Calu3 (cell line): ENCODE measurements at regions not wholly inside any gene's neighbourhood (a gene's known extent, or its start where the extent isn't known, plus 50 kb on each side); places are given as distances from the start of the nearest gene placed in this dataset.

Experiments used
- BruUV-seq: library from RNA; stranded (reverse); fragments of 400-500 nt; replicated peaks from 2 replicates; lab custom pipeline; 2021; lab: Mats Ljungman, UMichigan
- CTCF ChIA-PET: fragments of 300-600 bp; sonication (Branson Sonifier 250); formaldehyde crosslinking; loops from one replicate; lab custom pipeline; 2022; ENCODE audit warnings: antibody characterized with exemption; lab: Charles Lee
- DNase-seq: peaks from one replicate; pipeline ENCODE4 v3.0.0; 2022
- H3K27ac Mint-ChIP-seq: one replicate; pipeline ENCODE4 v1.8.0; 2022; ENCODE audit warnings: mixed read lengths; ENCODE audit not compliant: unreplicated experiment
- H3K27me3 Mint-ChIP-seq: one replicate; pipeline ENCODE4 v1.8.0; 2022; ENCODE audit warnings: mixed read lengths; ENCODE audit not compliant: unreplicated experiment
- H3K36me3 Mint-ChIP-seq: one replicate; pipeline ENCODE4 v1.8.0; 2022; ENCODE audit warnings: mild to moderate bottlenecking, moderate library complexity, mixed read lengths; ENCODE audit not compliant: insufficient read depth, unreplicated experiment
- H3K4me1 Mint-ChIP-seq: one replicate; pipeline ENCODE4 v1.8.0; 2022; ENCODE audit warnings: mild to moderate bottlenecking, low read depth, mixed read lengths; ENCODE audit not compliant: unreplicated experiment
- H3K4me3 Mint-ChIP-seq: one replicate; pipeline ENCODE4 v1.8.0; 2022; ENCODE audit warnings: mild to moderate bottlenecking, low read depth, moderate library complexity, mixed read lengths; ENCODE audit not compliant: unreplicated experiment
- H3K9me3 Mint-ChIP-seq: one replicate; pipeline ENCODE4 v1.8.0; 2022; ENCODE audit warnings: low read depth, mixed read lengths; ENCODE audit not compliant: unreplicated experiment
- intact Hi-C: fragments of 100-400 bp; cut with micrococcal nuclease; formaldehyde crosslinking; loops from one replicate; pipeline ENCODE4 v1.10.0; 2022; ENCODE audit not compliant: unreplicated experiment
- TF ChIP-seq, protein P1 (sequence below): fragments of 200-600 bp; IDR thresholded peaks from one replicate; pipeline ENCODE4 v1.8.0; 2022; ENCODE audit warnings: antibody characterized with exemption; ENCODE audit not compliant: unreplicated experiment

GRCh38 chr1:228824366-228824765 is 89.1 kb downstream of the RHOU start:
- Mint-ChIP-seq H3K9me3 (no peaks in the 10 kb centered on the region), H3K36me3 (no peaks in the 10 kb centered on the region), H3K4me3 (no peak overlapping the region), H3K4me1 (peaks cover 27% of the 10 kb centered on the region), H3K27ac (no peak overlapping the region), H3K27me3 (no peaks in the 10 kb centered on the region)
- intact Hi-C loops = no loop called here
- CTCF ChIA-PET = no interaction called here
- no peak for DNase-seq
- TF ChIP-seq, protein P1, sequence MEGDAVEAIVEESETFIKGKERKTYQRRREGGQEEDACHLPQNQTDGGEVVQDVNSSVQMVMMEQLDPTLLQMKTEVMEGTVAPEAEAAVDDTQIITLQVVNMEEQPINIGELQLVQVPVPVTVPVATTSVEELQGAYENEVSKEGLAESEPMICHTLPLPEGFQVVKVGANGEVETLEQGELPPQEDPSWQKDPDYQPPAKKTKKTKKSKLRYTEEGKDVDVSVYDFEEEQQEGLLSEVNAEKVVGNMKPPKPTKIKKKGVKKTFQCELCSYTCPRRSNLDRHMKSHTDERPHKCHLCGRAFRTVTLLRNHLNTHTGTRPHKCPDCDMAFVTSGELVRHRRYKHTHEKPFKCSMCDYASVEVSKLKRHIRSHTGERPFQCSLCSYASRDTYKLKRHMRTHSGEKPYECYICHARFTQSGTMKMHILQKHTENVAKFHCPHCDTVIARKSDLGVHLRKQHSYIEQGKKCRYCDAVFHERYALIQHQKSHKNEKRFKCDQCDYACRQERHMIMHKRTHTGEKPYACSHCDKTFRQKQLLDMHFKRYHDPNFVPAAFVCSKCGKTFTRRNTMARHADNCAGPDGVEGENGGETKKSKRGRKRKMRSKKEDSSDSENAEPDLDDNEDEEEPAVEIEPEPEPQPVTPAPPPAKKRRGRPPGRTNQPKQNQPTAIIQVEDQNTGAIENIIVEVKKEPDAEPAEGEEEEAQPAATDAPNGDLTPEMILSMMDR = no peak
- BruUV-seq = no TSS peak

DNA sequence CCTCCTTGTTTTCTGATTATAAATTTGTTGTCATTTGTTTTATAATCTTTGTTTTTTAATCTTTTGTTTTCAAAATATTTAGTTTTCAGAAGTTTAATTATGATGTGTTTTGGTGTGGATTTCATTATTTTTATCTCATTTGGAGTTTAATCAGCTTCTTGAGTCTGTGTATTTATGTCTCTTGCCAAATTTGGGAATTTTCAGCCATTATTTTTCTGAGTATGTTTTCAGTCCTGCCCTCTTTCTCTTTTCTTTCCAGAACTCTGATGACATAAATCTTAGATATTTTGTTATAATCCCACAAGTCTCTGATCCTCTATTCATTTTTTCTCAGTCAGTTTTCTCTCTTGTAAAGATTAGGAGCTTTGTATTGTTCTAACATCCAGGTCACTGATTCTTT is 89.8 kb downstream of the RHOU start:
- Mint-ChIP-seq H3K9me3 (no peaks in the 10 kb centered on the region), H3K27me3 (no peaks in the 10 kb centered on the region), H3K4me3 (no peak overlapping the region), H3K4me1 (peaks cover 33% of the 10 kb centered on the region), H3K27ac (no peak overlapping the region), H3K36me3 (peaks cover 4% of the 10 kb centered on the region)
- TF ChIP-seq, protein P1 = no peak
- no TSS peak for BruUV-seq
- CTCF ChIA-PET = interaction anchor here (1.3 kb wide), 1 partner anchor 14 kb away, joined by 4 read pairs; no protein-coding TSS in a partner anchor
- intact Hi-C loops = no loop called here
- DNase-seq = no peak

GRCh38 chr1:228825840-228826484 is 90.7 kb downstream of the RHOU start:
- no peaks in the 10 kb centered on the region for H3K27me3 Mint-ChIP-seq
- no peaks in the 10 kb centered on the region for H3K9me3 Mint-ChIP-seq
- peak overlapping the region; percentile 69 for H3K27ac Mint-ChIP-seq
- no TSS peak for BruUV-seq
- TF ChIP-seq, protein P1 = no peak
- peaks cover 43% of the 10 kb centered on the region for H3K4me1 Mint-ChIP-seq
- intact Hi-C loops = no loop called here
- no peak overlapping the region for H3K4me3 Mint-ChIP-seq
- CTCF ChIA-PET = interaction anchor here (1.3 kb wide), 1 partner anchor 13 kb away, joined by 4 read pairs; no protein-coding TSS in a partner anchor
- DNase-seq = no peak
- H3K36me3 Mint-ChIP-seq = peaks cover 9% of the 10 kb centered on the region

- TF ChIP-seq, protein P1 = no peak
- Mint-ChIP-seq H3K27me3 (no peaks in the 10 kb centered on the region), H3K27ac (no peak overlapping the region), H3K36me3 (peaks cover 9% of the 10 kb centered on the region), H3K9me3 (no peaks in the 10 kb centered on the region), H3K4me1 (peaks cover 53% of the 10 kb centered on the region), H3K4me3 (no peak overlapping the region)
- intact Hi-C loops = no loop called here
- CTCF ChIA-PET = interaction anchor here (1.1 kb wide), 1 partner anchor 105 kb away, joined by 5 read pairs; no protein-coding TSS in a partner anchor
- no peak for DNase-seq
- no TSS peak for BruUV-seq
These were observed 91.7 kb downstream of the RHOU start for GRCh38 chr1:228827019-228827418.
